HG02840 (cell line): ENCODE measurements at regions not wholly inside any gene's neighbourhood (a gene's known extent, or its start where the extent isn't known, plus 50 kb on each side); places are given as distances from the start of the nearest gene placed in this dataset.

ENCODE experiments used
- ATAC-seq: cut with Tn5 transposase; IDR thresholded peaks from one replicate; pipeline ENCODE4 v1.9.1; 2021; ENCODE audit warnings: mild to moderate bottlenecking, moderate library complexity, moderate number of reproducible peaks; ENCODE audit not compliant: unreplicated experiment, low FRiP score

GRCh38 chr17:72485596-72485995 lies 364.8 kb downstream of the SOX9 start:
- ATAC-seq, result no peak

- ATAC-seq, result no peak
Measured at GRCh38 chr17:72486806-72487205, 366.0 kb downstream of the SOX9 start.

GRCh38 chr17:72487731-72488494 lies 367.1 kb downstream of the SOX9 start:
- ATAC-seq, result no peak

GRCh38 chr17:72488555-72489271 lies 367.9 kb downstream of the SOX9 start:
- no peak for ATAC-seq

- ATAC-seq, result no peak
Measured at GRCh38 chr17:72489272-72489641, 368.4 kb downstream of the SOX9 start.

- no peak for ATAC-seq
Measured at GRCh38 chr17:72491102-72491501, 370.3 kb downstream of the SOX9 start.

- no peak for ATAC-seq
Measured at GRCh38 chr17:72492494-72492893, 371.7 kb downstream of the SOX9 start.

GRCh38 chr17:72492941-72493340 lies 372.1 kb downstream of the SOX9 start:
- no peak for ATAC-seq

GRCh38 chr17:72494566-72494965 lies 373.7 kb downstream of the SOX9 start:
- ATAC-seq, result no peak

- no peak for ATAC-seq
Measured at GRCh38 chr17:72496461-72496860, 375.6 kb downstream of the SOX9 start.

GRCh38 chr17:72497915-72498314 lies 377.1 kb downstream of the SOX9 start:
- ATAC-seq, result no peak

- no peak for ATAC-seq
Measured at GRCh38 chr17:72498364-72499210, 377.8 kb downstream of the SOX9 start.

GRCh38 chr17:72501404-72502370 lies 380.9 kb downstream of the SOX9 start:
- no peak for ATAC-seq

GRCh38 chr17:72502371-72503341 lies 381.8 kb downstream of the SOX9 start:
- no peak for ATAC-seq

- ATAC-seq, result no peak
Measured at GRCh38 chr17:72503556-72503955, 382.7 kb downstream of the SOX9 start.

- ATAC-seq, result no peak
Measured at GRCh38 chr17:72504783-72505182, 384.0 kb downstream of the SOX9 start.

GRCh38 chr17:72506773-72507172 lies 386.0 kb downstream of the SOX9 start:
- ATAC-seq, result no peak

- no peak for ATAC-seq
Measured at GRCh38 chr17:72507370-72507769, 386.6 kb downstream of the SOX9 start.
